SH-SY5Y (cell line): ENCODE measurements at regions not wholly inside any gene's neighbourhood (a gene's known extent, or its start where the extent isn't known, plus 50 kb on each side); places are given as distances from the start of the nearest gene placed in this dataset.

Experiments
- GATA2 ChIP-seq: IDR thresholded peaks from 2 replicates; pipeline ENCODE4 v1.6.1; 2011; ENCODE audit warnings: mild to moderate bottlenecking, low read depth, low read length
- GATA3 ChIP-seq: IDR thresholded peaks from 2 replicates; pipeline ENCODE4 v1.6.1; 2011; ENCODE audit warnings: low read depth, mild to moderate bottlenecking, low read length, moderate library complexity

DNA sequence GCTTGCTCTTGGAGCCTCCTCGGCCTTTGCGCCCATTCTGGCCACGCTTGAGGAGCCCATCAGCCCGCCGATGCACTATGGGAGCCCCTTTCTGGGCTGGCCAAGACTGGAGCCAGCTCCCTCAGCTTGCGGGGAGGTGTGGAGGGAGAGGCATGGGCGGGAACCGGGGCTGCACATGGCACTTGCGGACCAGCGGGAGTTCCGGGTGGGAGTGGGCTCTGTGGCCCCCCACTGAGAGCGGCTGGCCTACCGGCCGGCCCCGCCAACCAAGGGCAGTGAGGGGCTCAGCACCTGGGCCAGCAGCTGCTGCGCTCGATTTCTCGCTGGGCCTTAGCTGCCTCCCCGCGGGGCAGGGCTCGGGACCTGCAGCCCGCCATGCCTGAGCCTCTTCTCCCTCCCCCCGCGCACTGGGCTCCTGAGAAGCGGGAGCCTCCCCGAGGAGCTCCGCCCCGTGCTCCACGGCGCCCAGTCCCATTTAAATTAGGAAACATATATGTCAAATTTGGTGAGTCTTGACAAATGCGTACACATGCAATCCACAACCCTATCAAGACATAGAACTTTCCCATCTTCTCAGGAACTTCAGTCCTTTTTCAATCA lies 97.6 kb upstream of the CNTN3 start:
- TF ChIP-seq GATA3 (no peak), GATA2 (no peak)
